OCI-LY7 (cell line): ENCODE measurements at regions not wholly inside any gene's neighbourhood (a gene's known extent, or its start where the extent isn't known, plus 50 kb on each side); places are given as distances from the start of the nearest gene placed in this dataset.

ENCODE experiments used
- EZH2phosphoT487 ChIP-seq: fragments of 200-600 bp; sonication (generic); IDR thresholded peaks from 2 replicates; pipeline ENCODE4 v1.6.1; 2018; ENCODE audit warnings: low read depth, borderline replicate concordance, mild to moderate bottlenecking, mixed run types, antibody characterized with exemption, low read length, moderate library complexity, mixed read lengths
- TF ChIP-seq, protein P1 (sequence below): fragments of 200-600 bp; sonication (generic); conservative IDR thresholded peaks from 2 replicates; pipeline ENCODE4 v1.5.1; 2014; ENCODE audit warnings: mild to moderate bottlenecking, antibody characterized with exemption, low read length, moderate library complexity, mixed read lengths

DNA sequence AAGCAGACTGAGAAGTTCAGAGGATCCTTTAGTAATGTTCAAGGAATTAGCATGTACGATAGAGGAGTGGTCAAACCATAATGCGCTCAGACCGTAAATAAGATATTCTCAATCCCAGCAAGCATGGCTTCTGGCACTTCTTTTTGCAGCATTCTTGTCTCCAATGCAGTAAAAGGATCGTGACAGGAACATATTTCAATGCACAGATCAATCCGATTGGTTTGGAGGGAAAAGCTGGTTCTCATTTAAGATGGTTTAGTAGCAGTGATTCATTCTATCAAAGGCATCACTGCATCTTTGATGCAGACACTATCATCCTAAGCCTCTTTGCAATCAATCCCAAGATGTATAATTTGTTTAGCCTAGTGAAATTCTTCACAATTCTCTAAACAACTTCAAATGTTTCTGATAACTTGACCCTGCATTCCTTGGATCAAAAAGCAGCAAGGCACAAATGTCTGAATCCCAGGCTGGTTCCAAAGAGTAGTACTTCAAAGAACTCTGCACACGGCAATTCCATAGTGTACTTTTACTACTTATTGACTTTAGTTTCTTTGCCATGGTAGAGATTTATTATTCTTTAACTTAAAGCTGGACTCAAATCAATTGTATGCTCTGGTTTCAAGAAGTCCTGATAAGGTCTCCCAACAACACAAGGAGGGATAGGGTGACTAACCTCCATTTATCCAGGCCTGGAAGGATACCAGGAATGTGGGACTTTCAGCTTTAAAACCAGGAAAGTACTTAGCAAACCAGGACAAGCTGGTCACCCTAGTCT is 96.8 kb upstream of the MDM1 start:
- TF ChIP-seq, protein P1, sequence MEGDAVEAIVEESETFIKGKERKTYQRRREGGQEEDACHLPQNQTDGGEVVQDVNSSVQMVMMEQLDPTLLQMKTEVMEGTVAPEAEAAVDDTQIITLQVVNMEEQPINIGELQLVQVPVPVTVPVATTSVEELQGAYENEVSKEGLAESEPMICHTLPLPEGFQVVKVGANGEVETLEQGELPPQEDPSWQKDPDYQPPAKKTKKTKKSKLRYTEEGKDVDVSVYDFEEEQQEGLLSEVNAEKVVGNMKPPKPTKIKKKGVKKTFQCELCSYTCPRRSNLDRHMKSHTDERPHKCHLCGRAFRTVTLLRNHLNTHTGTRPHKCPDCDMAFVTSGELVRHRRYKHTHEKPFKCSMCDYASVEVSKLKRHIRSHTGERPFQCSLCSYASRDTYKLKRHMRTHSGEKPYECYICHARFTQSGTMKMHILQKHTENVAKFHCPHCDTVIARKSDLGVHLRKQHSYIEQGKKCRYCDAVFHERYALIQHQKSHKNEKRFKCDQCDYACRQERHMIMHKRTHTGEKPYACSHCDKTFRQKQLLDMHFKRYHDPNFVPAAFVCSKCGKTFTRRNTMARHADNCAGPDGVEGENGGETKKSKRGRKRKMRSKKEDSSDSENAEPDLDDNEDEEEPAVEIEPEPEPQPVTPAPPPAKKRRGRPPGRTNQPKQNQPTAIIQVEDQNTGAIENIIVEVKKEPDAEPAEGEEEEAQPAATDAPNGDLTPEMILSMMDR: no peak
- no peak for TF ChIP-seq EZH2phosphoT487
